GM19463 (cell line): ENCODE measurements at regions not wholly inside any gene's neighbourhood (a gene's known extent, or its start where the extent isn't known, plus 50 kb on each side); places are given as distances from the start of the nearest gene placed in this dataset.

Experiments
- ATAC-seq: cut with Tn5 transposase; IDR thresholded peaks from one replicate; pipeline ENCODE4 v1.9.1; 2021; ENCODE audit warnings: mild to moderate bottlenecking, moderate library complexity; ENCODE audit not compliant: unreplicated experiment

GRCh38 chr12:107973950-107974349 lies 155.1 kb upstream of the WSCD2 start:
- ATAC-seq, result no peak

DNA sequence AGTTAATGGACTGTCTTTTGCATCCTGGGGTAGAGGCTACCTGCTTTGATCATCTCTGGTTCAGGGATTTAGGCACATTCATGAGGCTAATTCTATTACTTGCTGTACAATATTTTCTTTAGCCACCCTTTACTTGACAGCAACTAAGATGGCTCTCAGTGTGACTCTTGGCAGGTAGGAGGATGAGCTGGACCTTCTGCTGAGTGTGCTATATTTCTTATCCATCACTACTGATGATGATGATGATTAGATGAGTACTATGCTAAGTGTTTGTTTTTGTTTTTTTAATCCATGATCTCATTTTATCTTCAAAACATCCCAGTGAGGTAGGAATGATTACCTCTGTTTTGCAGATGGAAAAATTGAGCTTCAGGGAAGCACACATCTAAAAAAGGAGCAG lies 152.8 kb upstream of the WSCD2 start:
- no peak for ATAC-seq

DNA sequence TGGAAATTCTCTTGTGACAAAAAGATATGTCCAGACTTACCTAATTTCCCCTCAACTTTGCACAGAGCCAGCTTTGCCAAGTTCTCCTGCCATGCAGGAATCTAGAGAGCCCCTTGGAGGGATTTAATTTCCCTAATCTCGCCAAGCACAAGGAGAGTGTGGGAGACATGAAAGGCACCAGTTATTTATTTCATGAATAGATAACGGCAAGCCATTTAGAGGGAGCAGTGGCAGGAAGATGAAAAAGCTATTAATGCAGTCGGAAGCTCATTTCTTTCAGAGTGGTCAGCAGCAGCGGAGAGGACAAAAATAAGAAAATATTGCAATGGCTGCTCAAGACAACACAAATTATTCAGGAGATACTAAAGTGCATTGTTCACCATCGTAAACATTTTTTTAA lies 150.9 kb upstream of the WSCD2 start:
- ATAC-seq, result no peak

- ATAC-seq, result no peak
Observed at GRCh38 chr12:107978641-107979040, 150.4 kb upstream of the WSCD2 start.

DNA sequence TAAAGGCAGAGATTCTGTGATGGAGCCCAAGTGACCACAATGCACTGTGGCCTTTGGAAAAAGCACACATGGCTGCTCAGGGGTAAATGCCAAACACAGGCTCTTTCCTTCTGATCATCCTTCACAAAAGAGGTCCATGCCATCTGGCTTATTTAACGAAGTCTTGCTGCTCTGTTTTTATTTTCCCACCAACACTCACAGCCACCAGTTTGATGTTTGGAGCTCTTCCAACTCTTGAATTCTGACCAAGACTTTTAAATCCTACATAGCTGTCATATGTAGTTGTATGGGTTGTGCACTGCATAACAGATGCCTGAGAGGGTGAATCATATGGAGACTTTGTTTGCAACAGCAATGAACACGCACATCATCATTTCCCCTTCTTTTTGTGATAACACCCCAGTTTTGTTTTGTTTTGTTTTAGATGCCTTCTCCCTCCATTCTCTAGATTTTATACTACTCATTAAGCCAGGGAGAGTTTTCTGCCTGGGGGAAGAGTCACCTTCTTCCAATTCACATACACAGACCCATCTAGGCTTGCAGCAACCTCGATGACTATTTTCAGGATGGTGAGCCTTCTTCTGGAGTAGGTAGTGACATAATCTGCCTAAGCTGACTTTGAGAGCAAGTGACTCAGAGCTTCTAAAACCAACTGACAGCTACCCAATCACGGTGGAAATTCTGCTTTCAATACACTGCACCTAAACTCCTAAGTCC lies 145.2 kb upstream of the WSCD2 start:
- no peak for ATAC-seq

GRCh38 chr12:107984973-107985372 lies 144.1 kb upstream of the WSCD2 start:
- ATAC-seq, result no peak

DNA sequence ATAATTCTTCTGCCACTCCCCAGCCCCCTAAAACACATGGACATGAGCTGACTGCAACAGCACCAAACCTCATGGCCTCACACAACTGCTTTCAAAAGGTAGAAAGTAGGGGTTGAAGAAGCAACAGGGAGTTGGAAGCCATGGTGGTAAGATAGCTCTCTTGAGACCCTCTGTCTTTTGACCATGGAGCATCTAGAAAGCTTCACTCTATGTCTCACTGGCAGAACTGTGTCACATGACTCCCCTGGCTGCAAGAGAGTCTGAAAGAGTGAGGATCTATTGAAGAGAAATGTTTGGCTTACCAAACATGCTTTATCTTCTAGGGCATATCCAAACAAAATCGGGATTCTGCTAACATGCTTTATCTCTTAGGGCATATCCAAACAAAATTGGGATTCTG lies 142.9 kb upstream of the WSCD2 start:
- ATAC-seq, result no peak

GRCh38 chr12:107990325-107990724 lies 138.8 kb upstream of the WSCD2 start:
- no peak for ATAC-seq

- ATAC-seq, result no peak
Observed at GRCh38 chr12:107992029-107992428, 137.1 kb upstream of the WSCD2 start.

DNA sequence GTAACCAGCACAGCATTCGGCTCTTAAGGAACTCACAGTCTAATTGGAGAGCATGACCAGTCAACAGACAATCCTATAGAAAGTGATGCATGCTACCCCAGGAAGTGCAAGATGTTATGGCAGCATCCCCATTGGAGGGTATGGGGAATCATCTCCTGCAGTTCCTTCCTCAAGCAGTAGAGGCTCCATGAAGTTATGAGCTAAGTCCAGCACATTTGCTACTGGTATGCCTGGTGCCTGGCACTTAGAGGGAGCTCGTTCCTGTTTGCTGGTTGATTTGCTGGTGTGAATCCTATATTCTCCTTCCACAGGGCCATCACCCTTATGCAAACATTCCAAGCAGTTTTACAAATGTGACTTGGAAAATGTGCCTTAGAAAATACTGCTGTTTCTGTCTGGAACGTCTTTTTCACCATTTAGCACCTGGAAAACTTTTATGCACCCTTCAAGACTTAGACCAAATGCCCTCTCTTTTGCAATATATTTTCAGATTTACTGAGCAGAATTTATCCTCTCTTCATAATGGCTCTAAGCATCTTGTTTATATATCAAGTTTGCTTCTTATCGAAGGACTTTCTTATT lies 136.1 kb upstream of the WSCD2 start:
- ATAC-seq, result no peak

DNA sequence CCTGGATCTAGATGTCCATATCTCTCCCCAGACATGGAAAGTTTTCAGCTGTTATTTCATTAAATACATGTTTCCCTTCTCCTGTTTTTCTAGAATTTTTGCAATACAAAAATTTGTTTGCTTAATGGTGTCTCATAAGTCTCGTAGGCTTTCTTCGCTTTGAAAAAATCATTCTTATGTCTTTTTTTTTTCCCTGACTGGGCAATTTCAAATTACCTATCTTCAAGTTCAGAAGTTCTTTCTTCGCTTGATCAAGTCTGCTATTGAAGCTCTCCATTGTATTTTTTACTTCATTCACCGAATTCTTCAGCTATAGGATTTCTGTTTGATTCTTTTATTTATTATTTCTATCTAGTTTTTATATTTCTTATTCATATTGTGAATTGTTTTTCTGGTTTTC lies 130.2 kb upstream of the WSCD2 start:
- ATAC-seq, result no peak

DNA sequence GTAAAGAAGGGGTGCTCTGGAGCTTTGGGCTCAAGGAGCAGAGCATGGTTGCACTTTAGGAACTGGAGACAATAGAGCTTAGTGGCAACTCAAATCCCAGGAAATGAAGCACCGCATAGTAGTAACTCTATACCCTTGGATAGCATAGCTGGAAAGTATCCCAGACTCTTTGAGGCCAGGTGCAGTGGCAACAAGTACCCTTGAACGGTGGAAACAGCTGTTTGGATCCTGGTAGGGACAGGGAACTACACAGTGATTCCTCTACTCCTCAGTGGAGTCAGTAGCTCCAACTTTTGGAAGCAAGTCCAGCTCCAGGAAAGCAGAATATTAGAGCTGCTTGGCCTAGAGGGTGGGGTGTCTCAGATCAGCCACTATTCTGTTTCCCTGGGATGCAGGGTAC lies 129.0 kb upstream of the WSCD2 start:
- ATAC-seq, result no peak

GRCh38 chr12:108004319-108004718 lies 124.8 kb upstream of the WSCD2 start:
- no peak for ATAC-seq

GRCh38 chr12:108008163-108008905 lies 120.8 kb upstream of the WSCD2 start:
- ATAC-seq, result no peak

GRCh38 chr12:108009442-108010070 lies 119.5 kb upstream of the WSCD2 start:
- no peak for ATAC-seq

GRCh38 chr12:108016022-108016564 lies 113.0 kb upstream of the WSCD2 start:
- no peak for ATAC-seq

DNA sequence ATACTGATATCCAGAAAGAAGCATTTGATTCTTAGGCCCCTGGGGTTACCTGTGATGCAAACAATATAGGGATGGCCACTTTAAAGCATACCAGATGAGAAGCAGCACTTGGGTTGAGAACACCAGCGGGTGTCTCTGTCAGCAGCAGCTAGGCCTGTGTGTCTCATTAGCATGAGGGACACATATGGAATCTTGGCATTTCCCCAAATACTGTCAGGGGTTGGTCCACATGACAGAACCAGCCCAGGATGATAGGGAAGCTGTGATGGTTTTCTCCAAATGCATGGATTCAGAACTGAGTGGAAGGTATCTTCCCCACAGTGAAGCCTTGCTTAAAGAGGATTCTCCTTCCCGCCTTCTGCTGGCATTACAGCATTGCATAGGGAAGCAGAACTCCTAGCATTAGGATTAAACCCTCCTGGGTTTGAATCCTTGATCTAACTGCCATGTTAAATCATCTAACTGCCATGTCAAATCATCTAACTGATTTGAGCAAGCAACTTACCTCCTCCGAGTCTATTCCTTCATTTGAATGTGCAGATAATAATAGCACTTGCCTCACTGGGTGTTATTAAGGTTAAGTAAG lies 111.5 kb upstream of the WSCD2 start:
- ATAC-seq, result no peak

- ATAC-seq, result no peak
Observed at GRCh38 chr12:108019862-108020261, 109.2 kb upstream of the WSCD2 start.

DNA sequence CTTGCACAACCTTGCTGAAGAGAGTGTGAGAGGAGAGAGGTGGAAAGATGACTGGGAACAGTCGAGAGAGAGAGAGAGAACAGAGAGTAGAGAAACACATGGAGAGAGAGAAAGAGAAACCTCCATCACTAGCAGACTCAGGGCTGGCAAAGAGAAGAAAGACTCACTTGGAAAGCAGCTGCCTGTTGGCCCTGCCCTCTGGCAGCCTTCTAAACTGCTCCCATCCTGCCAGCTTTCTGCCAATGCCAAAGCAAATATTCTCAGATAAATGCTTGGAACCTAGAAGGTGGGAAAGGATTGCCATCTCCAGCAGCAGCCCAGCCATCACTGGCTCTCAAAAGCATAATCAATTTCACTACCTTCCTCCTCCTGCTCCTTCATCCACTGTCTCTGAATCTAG lies 107.9 kb upstream of the WSCD2 start:
- no peak for ATAC-seq

GRCh38 chr12:108021949-108022522 lies 107.1 kb upstream of the WSCD2 start:
- ATAC-seq, result no peak
